H1 (cell line): ENCODE measurements at regions not wholly inside any gene's neighbourhood (a gene's known extent, or its start where the extent isn't known, plus 50 kb on each side); places are given as distances from the start of the nearest gene placed in this dataset.

Experiments used
- CTCF ChIA-PET: fragments of 300-600 bp; sonication (Branson Sonifier 250); formaldehyde crosslinking; loops from one replicate; lab custom pipeline; 2021; ENCODE audit not compliant: partially characterized antibody; lab: Charles Lee
- POLR2A ChIA-PET: fragments of 300-600 bp; sonication (Branson Sonifier 250); formaldehyde crosslinking; loops from one replicate; lab custom pipeline; 2021; ENCODE audit warnings: inconsistent platforms; ENCODE audit not compliant: partially characterized antibody; lab: Charles Lee
- DNase-seq, 2 experiments: peaks; one replicate each; pipeline versions ENCODE4 v3.0.0 to v3.0.0-alpha.2; 2010 to 2022; ENCODE audit warnings: low spot score in 2 of 2, low read depth in 1 of 2, mixed read lengths in 1 of 2
- FAIRE-seq: peaks from 2 replicates; lab custom pipeline; 2011; peaks lifted over from hg19 to GRCh38; lab: Jason Lieb, UNC
- H2AFZ ChIP-seq: 2 replicates; pipeline ENCODE4 v1.8.1; 2012; ENCODE audit warnings: low read length, inconsistent platforms
- H2AK5ac ChIP-seq: 2 replicates; pipeline ENCODE4 v1.6.1; 2013; ENCODE audit warnings: low read depth, low read length
- H2BK120ac ChIP-seq: replicated peaks from 2 replicates; pipeline ENCODE3; 2013; ENCODE audit warnings: low read depth, low read length, inconsistent platforms
- H2BK12ac ChIP-seq: 2 replicates; pipeline ENCODE4 v1.6.1; 2013; ENCODE audit warnings: low read depth, low read length
- H2BK15ac ChIP-seq: 2 replicates; pipeline ENCODE4 v1.6.1; 2013; ENCODE audit warnings: low read length
- H2BK20ac ChIP-seq: 2 replicates; pipeline ENCODE4 v1.6.1; 2013; ENCODE audit warnings: low read length
- H2BK5ac ChIP-seq: 2 replicates; pipeline ENCODE4 v1.6.1; 2013; ENCODE audit warnings: low read depth, low read length
- H3K14ac ChIP-seq: 2 replicates; pipeline ENCODE4 v1.6.1; 2013; ENCODE audit warnings: inconsistent platforms; ENCODE audit not compliant: insufficient read length
- H3K18ac ChIP-seq: 2 replicates; pipeline ENCODE4 v1.6.1; 2013; ENCODE audit warnings: low read length; ENCODE audit errors: extremely low read depth
- H3K23ac ChIP-seq: 2 replicates; pipeline ENCODE4 v1.6.1; 2013; ENCODE audit warnings: inconsistent platforms; ENCODE audit not compliant: insufficient read length
- H3K23me2 ChIP-seq: 2 replicates; pipeline ENCODE4 v1.6.1; 2013; ENCODE audit warnings: low read depth, low read length
- H3K27ac ChIP-seq: 2 replicates; pipeline ENCODE4 v1.6.1; 2011; ENCODE audit warnings: low read depth, low read length, inconsistent platforms
- H3K27me3 ChIP-seq, 4 experiments: replicated peaks in 1 of 4; 1 replicate in 1 of 4; 2 replicates in 3 of 4; pipeline versions ENCODE4 v1.6.1 to v1.8.1; 2011 to 2013; ENCODE audit warnings: low read length in 3 of 4, mild to moderate bottlenecking in 3 of 4, inconsistent platforms in 2 of 4, mixed read lengths in 2 of 4, moderate library complexity in 1 of 4; ENCODE audit not compliant: control insufficient read depth in 3 of 4, insufficient read depth in 3 of 4; ENCODE audit errors: extremely low read depth in 1 of 4
- H3K36me3 ChIP-seq, 4 experiments: 2 replicates each; pipeline versions ENCODE4 v1.6.1 to v1.8.1; 2011 to 2013; ENCODE audit warnings: mild to moderate bottlenecking in 4 of 4, low read length in 3 of 4, moderate library complexity in 2 of 4, control low read depth in 1 of 4, inconsistent platforms in 1 of 4; ENCODE audit not compliant: insufficient read depth in 4 of 4, control insufficient read depth in 2 of 4
- H3K4ac ChIP-seq: replicated peaks from 2 replicates; pipeline ENCODE3; 2013; ENCODE audit warnings: low read length, low read depth, mixed read lengths, inconsistent platforms; ENCODE audit not compliant: insufficient read length
- H3K4me1 ChIP-seq, 4 experiments: replicated peaks in 1 of 4; 1 replicate in 1 of 4; 2 replicates in 3 of 4; pipeline versions ENCODE4 v1.6.1 to v1.8.1; 2011 to 2013; ENCODE audit warnings: low read length in 3 of 4, inconsistent platforms in 2 of 4, mixed read lengths in 1 of 4; ENCODE audit not compliant: insufficient read depth in 4 of 4, control insufficient read depth in 3 of 4
- H3K4me2 ChIP-seq, 2 experiments: 2 replicates each; pipeline versions ENCODE4 v1.6.1 to v1.8.1; 2011 to 2013; ENCODE audit warnings: low read depth in 2 of 2, low read length in 2 of 2, control low read depth in 1 of 2, inconsistent platforms in 1 of 2, mild to moderate bottlenecking in 1 of 2; ENCODE audit not compliant: insufficient read depth in 1 of 2
- H3K4me3 ChIP-seq, 4 experiments: fragments of 200-600, 300-600 bp in 1 of 4; sonication (generic), shearing (Covaris generic), sonication (Bioruptor Twin) in 1 of 4; 2 replicates each; pipeline versions ENCODE4 v1.5.1 to v1.8.1; 2011 to 2016; ENCODE audit warnings: low read length in 4 of 4, low read depth in 3 of 4, control low read depth in 2 of 4, inconsistent platforms in 2 of 4, mild to moderate bottlenecking in 2 of 4, mixed read lengths in 1 of 4, moderate library complexity in 1 of 4; ENCODE audit not compliant: insufficient read depth in 2 of 4; ENCODE audit errors: extremely low read depth in 1 of 4
- H3K56ac ChIP-seq: replicated peaks from 2 replicates; pipeline ENCODE3; 2013; ENCODE audit warnings: low read depth, mild to moderate bottlenecking, mixed read lengths, low read length, inconsistent platforms; ENCODE audit not compliant: insufficient read length
- H3K79me1 ChIP-seq: 2 replicates; pipeline ENCODE4 v1.6.1; 2013; ENCODE audit warnings: low read depth, low read length, control low read depth
- H3K79me2 ChIP-seq, 2 experiments: 2 replicates each; pipeline versions ENCODE4 v1.6.1 to v1.8.1; 2012 to 2013; ENCODE audit warnings: low read length in 2 of 2, mild to moderate bottlenecking in 2 of 2, inconsistent platforms in 1 of 2; ENCODE audit not compliant: insufficient read depth in 2 of 2, control insufficient read depth in 1 of 2
- H3K9ac ChIP-seq, 4 experiments: replicated peaks in 1 of 4; 1 replicate in 1 of 4; 2 replicates in 3 of 4; pipeline versions ENCODE4 v1.6.1 to v1.8.1; 2011 to 2013; ENCODE audit warnings: low read depth in 3 of 4, low read length in 3 of 4, control low read depth in 2 of 4, mild to moderate bottlenecking in 2 of 4, moderate library complexity in 2 of 4, inconsistent platforms in 1 of 4; ENCODE audit errors: extremely low read depth in 1 of 4
- H3K9me3 ChIP-seq, 2 experiments: 2 replicates each; pipeline versions ENCODE4 v1.6.1 to v1.8.1; 2012 to 2013; ENCODE audit warnings: mild to moderate bottlenecking in 2 of 2, moderate library complexity in 2 of 2, control low read depth in 1 of 2, inconsistent platforms in 1 of 2, low read depth in 1 of 2, low read length in 1 of 2, mixed read lengths in 1 of 2; ENCODE audit not compliant: insufficient read depth in 2 of 2
- H4K20me1 ChIP-seq, 2 experiments: replicated peaks in 1 of 2; 2 replicates each; pipeline versions ENCODE3 to v1.8.1; 2011 to 2013; ENCODE audit warnings: inconsistent platforms in 2 of 2, low read length in 2 of 2, mild to moderate bottlenecking in 1 of 2; ENCODE audit not compliant: insufficient read depth in 2 of 2, control insufficient read depth in 1 of 2
- H4K5ac ChIP-seq: 2 replicates; pipeline ENCODE4 v1.6.1; 2013; ENCODE audit warnings: low read length, low read depth, mixed read lengths, inconsistent platforms; ENCODE audit not compliant: insufficient read length
- H4K8ac ChIP-seq: 2 replicates; pipeline ENCODE4 v1.8.0; 2013; ENCODE audit warnings: mild to moderate bottlenecking, moderate library complexity, low read length, inconsistent platforms; ENCODE audit not compliant: insufficient read depth; ENCODE audit errors: extremely low read depth
- H4K91ac ChIP-seq: replicated peaks from 2 replicates; pipeline ENCODE3; 2013; ENCODE audit warnings: low read length, mixed read lengths, inconsistent platforms; ENCODE audit not compliant: insufficient read length
- CBX8 ChIP-seq: fragments of 300-800, 300-1000 bp; sonication (generic); IDR thresholded peaks from 2 replicates; pipeline ENCODE4 v1.7.1; 2016; ENCODE audit warnings: low read depth, low read length, borderline replicate concordance
- WGBS, 2 experiments: shearing (Covaris generic) in 1 of 2; methylation state at CpG; one replicate each; pipeline versions ENCODE4 v1.1.6 to v1.1.7; 2013 to 2015; ENCODE audit warnings: low lambda C conversion rate in 2 of 2, mixed read lengths in 2 of 2, inconsistent platforms in 1 of 2, low coverage in 1 of 2, missing lambda C conversion rate in 1 of 2; ENCODE audit not compliant: insufficient replicate concordance in 2 of 2, insufficient coverage in 1 of 2, insufficient read length in 1 of 2; ENCODE audit errors: extremely low coverage in 1 of 2, missing lambda C conversion rate in 1 of 2; 5-methylcytosine and 5-hydroxymethylcytosine counted together
- TF ChIP-seq, protein P1 (sequence below): IDR thresholded peaks from 2 replicates; pipeline ENCODE4 v1.6.1; 2011; ENCODE audit warnings: low read length, improper control_type of control experiment

DNA sequence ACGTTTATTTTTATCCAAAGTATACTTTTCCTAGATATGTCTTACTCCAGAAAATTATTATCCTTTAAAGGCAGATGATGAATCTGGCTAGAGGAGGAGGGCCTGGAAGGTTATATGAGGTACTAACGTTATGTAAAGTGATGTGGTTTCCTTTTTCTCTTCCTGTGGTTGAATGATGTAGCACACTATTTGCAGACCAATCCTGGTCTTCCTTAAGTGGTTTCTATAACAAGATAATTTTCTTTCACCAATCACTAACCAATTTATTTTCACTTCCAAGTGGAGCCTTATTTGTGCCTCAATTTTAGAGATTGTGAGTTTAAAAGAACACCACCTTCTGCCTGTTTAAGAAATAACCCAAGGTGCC lies 154.6 kb upstream of the SOX4 start:
- CTCF ChIA-PET = interaction anchor here (1.0 kb wide), 1 partner anchor 11 kb away, joined by 4 read pairs; no protein-coding TSS in a partner anchor

More for the DNA sequence above, 154.6 kb upstream of the SOX4 start:
- Histone ChIP-seq H3K79me2 (no peaks in the 10 kb centered on the region), H3K18ac (no peak overlapping the region), H2BK5ac (no peak overlapping the region)
- 41% methylated on average over 2 of the region's 2 CpGs; no CpG with 5 or more reads in 1 of the 2 experiments for WGBS, 2 experiments
- no peak for TF ChIP-seq CBX8
- TF ChIP-seq, protein P1, sequence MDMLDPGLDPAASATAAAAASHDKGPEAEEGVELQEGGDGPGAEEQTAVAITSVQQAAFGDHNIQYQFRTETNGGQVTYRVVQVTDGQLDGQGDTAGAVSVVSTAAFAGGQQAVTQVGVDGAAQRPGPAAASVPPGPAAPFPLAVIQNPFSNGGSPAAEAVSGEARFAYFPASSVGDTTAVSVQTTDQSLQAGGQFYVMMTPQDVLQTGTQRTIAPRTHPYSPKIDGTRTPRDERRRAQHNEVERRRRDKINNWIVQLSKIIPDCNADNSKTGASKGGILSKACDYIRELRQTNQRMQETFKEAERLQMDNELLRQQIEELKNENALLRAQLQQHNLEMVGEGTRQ = no peak
- TF ChIP-seq, all 59 proteins: peak for 0
- Histone ChIP-seq H4K91ac (no peak overlapping the region), H3K14ac (no peak overlapping the region), H3K4ac (no peak overlapping the region), H3K23ac (no peak overlapping the region), H3K4me3 (no peak overlapping the region), H4K5ac (no peak overlapping the region), H2BK15ac (no peak overlapping the region), H4K8ac (no peak overlapping the region), H3K4me1 (0 out of 7 replicates have a peak, but pooled peaks cover 0 to 3% (median 0%) of the 10 kb centered on the region in 4 experiments), H3K56ac (no peak overlapping the region), H3K27ac (no peak overlapping the region), H4K20me1 (no peaks in the 10 kb centered on the region), H3K23me2 (no peaks in the 10 kb centered on the region), H2AFZ (no peak overlapping the region), H3K36me3 (no peaks in the 10 kb centered on the region), H3K4me2 (no peak overlapping the region), H2BK20ac (no peak overlapping the region), H3K9me3 (no peaks in the 10 kb centered on the region), H2BK12ac (no peak overlapping the region), H3K9ac (no peak overlapping the region), H3K79me1 (no peaks in the 10 kb centered on the region), H2AK5ac (no peak overlapping the region), H3K27me3 (no peaks in the 10 kb centered on the region; a peak in 1 of 7 replicates), H2BK120ac (no peak overlapping the region)
- no peak for FAIRE-seq
- POLR2A ChIA-PET = interaction anchor here (0.6 kb wide), 1 partner anchor 10 kb away, joined by 3 read pairs; no protein-coding TSS in a partner anchor
- no peak for DNase-seq
